Ureter (tissue), 1 donor: ENCODE measurements at regions not wholly inside any gene's neighbourhood (a gene's known extent, or its start where the extent isn't known, plus 50 kb on each side); places are given as distances from the start of the nearest gene placed in this dataset.
"Not testable (repeated sequence)": the region's sequence is repeated elsewhere in the genome, so short reads cannot be mapped to it uniquely, and the experiment has no call there.

Experiments used
- DNase-seq: peaks from one replicate; pipeline ENCODE4 v3.0.0-alpha.2; 2020; ENCODE audit warnings: low spot score
- donor health status: DM: yes; HTN: yes; CAD: no.

DNA sequence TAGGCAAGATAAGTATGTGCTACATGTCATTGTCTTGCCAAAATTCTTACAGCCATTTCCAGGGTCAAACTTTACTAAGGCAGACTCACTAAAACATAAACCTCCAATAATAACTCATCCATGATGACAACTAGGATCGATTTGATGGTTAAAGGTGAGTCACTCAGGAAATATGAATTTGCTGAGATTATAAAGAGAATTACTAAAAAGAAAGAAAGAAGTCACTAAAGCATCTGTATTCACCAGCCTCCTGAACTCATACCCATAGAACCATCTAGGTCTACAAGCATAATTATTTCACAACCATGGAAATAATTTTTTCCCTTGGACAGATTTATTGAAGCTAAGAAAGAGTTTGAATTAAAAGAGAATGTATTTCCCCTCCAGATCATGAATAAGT is 258.6 kb downstream of the TLE1 start:
- no peak for DNase-seq

DNA sequence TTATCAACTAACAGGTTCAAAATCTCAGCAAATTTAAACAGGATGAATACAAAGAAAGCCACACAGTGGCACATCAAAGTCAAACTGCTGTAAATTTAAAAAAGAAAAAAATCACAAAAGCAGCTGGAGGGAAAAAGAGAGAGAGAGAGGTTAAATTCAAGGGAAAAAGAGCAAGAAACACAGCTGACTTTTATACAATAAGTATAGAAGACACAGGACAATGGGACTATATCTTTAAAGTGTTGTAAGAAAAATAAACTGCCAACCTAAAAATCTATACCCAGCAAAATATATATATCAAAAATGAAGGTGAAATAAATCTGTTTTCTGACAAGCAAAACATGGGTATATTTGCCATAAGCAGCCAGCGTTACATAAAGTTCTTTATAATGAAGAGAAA is 261.5 kb downstream of the TLE1 start:
- no peak for DNase-seq

DNA sequence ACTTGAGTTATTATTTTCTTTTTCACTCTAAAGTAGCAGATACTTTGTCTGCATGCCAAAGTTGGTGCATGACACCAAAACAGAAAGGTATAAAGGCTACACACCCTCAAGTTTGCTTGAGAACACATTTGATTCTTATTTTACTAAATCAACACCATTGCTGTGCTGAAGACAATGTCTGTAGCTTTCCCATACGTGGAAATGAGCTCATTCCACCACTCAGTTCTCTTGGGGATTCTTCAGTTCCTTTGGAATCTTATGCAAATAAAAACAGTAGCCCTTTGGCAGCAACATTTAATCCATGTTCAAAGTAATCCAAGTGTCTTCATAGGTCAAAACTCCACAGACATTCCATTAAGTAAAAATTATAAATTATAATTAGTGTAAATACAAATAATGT is 264.9 kb downstream of the TLE1 start:
- DNase-seq, result no peak

DNA sequence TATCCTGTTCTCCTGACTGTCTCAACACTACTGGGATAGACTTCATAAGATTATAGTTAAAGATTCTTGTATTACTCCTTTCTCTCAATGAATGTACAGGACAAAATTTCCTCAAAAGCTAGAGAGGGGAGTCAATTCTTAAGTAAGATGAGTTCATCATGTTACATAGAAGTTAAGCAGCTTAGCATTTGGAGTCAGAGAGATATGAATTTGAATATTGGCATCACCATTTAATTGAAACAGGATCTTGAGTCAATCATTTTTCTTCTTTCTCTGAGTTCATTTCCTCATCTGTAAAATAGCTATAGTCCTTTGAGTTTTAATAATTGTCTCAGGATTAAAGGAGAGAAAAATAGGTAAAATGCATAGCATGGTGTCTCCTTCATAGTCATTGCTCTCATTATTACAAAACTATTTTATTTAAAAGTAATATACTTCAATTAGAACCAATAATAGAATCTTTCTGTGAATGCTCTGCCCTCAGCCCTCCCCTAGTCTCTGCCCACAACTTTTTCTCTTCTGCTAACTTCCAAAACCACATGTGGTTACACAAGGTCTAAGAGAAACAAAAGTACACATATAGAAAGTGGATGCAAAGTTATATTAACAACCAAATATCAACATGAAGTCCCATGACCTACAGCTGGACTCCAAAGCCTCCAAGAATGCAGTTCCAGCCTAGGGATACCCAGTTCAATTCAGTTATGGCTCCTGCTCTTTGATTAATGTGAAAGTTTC is 265.6 kb downstream of the TLE1 start:
- no peak for DNase-seq

DNA sequence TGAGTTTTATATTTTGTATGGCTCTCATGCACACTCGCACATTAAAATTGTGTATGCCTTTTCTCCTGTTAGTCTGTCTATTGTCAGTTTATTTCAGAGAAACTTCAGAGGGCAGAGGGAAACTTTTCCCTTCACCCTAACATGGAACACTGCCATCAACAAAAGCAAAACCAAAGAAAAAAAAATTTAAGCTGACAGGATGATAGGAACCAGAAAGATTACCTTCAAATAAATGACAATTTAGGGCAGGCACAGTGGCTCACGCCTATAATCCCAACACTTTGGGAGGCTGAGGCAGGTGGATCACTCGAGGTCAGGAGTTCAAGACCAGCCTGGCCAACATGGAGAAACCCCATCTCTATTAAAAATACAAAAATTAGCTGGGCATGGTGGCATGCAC is 268.3 kb downstream of the TLE1 start:
- not testable (repeated sequence) for DNase-seq

DNA sequence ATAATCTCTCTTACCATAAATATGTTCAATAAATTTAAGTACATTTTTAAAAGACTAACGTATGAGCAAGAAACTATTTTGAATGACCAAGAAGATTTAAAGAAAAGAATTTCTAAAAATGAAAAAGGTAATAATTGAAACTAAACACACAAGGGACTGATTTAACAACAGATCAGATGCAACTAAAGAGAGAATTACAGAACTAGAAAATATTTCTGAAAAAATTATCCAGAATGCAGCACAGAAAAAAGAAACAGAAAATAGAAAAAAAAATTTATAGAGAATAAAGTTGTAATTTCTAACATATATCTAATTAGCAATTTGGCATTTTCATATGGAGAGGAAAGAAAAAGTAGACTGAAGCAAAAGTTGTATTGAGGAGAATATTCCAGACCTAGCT is 269.3 kb downstream of the TLE1 start:
- no peak for DNase-seq

DNA sequence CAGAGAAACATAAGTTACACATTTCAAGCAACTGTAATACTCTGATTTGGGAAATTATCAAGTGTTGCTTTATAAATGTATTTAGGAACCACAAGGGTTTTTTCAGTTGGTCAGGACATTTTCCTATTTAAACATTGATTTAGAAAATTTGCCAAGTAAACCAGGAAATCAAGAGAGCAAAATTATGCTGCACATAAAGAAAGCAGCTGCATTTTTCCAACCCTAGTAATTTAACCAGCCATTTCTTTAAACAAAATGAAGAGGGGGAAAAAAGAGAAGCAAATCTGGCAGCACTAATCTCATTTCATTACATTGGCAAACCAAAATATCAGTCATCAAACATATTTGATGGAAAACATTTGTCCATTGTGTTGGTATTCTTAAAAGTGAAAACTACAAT is 271.4 kb downstream of the TLE1 start:
- DNase-seq, result no peak

DNA sequence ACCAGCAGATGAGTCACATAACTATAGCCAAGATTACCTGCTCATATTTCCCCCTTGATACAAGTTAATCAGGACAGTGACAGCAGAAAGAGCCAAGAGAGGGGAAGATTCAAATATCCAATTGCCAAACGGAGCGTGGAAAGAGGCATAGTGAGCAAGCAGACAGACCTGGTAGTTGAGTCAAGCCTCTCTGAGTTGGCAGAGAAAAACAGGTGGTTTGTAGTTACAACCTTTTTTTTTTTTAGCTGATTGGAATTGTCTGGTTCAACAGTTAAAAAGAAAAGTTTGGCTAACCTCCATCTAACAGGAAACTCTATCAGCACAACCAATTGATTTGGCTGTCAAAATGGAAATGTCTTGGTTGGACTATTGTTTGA is 272.1 kb downstream of the TLE1 start:
- no peak for DNase-seq

DNA sequence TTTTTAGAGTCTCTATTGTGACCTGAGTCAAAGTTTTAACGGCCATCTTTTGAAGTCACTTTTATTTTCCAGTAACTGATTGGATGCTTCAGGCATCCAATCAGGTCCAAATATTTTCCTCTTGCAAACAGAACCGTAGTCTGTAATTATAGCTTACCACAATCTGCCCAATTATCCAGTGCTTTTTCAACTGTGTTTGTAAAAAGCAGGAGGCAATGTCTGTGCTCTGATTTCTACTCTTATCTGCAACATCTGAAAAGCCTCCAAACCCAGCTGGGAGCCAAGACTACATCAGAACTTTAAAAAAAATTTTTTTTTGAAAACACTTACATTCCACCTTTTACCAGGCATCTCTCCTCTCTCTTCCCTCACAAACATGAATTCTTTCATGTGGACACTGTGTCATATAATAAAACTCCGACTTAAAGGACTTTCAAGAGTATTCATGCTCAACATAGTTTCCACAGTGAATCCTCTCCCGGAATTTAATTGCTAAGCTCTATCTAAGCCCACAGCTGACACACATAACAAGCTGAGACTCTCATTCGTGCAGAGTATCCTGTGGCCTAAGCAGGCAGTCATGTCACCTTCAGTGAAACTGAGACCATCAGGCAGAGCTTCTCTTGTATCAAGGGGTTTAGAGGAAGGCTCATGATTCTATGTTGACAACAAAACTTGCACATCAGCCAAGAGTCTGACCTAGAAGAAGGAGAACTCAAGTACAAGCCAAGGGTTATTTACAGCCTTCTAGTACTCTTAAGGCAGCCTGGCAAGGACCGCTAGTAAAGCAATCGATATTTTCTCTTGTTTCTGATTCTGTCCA is 272.7 kb downstream of the TLE1 start:
- no peak for DNase-seq

DNA sequence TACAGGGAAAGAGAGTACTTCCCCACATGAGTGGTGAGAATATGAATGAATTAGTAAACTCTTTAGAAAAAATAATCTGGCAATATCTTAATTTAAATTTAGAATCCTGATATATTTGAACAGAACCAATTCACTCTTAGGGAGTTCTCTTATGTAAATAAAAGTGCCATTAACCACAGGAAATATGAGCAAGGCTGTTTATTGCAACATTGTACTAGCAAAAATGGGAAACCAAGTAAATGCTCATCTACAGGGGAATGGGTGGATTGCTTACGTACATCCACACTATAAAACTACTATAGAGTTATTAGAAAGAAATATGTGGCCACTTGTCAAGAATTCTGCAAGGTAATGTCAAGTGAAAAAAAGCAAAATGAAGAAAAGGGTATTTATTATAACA is 274.5 kb downstream of the TLE1 start:
- DNase-seq, result no peak

DNA sequence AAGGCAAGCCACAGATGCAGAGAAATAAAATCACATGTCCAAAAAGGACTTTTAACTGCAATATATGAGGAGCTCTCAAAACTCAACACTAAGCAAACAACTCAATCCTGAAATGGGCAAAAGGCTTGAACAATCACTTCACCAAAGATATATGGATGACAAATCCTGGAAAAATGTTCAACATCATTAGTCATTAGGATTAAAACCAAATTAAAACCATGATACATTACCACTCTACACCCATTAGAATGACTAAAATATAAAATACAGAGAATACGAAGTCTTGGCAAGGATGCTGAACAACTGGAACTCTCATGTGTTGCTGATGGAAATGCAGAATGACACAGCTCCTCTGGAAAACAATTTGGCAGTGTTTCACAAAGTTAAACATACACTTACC is 277.4 kb downstream of the TLE1 start:
- no peak for DNase-seq

DNA sequence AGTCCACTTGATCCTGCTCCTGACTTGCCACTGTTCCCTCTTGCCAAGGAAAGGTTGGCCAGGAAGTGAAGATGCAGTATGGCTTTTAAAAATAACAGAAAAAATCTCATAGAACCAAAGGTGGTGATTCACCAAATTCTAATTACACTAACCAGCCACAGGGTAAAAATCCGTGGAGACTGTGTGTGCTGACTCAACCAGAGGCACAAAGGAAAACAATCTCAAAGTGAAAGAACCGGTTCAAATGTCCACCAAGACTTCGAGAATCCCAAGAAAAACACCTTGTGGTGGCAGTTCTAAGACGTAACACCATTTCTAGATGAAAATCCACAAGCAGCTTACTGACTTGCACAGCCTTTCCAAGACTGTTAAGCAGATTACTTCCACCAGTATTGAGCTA is 279.1 kb downstream of the TLE1 start:
- DNase-seq, result no peak

DNA sequence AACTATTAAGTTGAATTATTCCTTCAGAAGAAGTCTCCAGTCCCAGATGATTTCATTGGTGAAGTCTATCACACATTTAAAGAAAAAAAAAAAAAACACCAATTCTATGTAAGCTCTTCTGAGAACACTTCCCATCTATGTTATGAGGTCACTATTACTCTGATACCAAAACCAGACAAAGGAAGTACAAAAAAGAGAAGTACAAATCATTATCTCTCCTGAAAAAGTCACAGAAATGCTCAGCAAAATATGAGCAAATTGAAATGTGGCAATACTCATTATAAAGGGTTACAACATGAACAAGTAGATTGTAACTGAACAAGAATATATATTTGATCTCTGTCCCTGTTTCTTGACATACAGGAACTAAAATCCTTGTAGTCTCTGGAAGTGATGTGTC is 280.4 kb downstream of the TLE1 start:
- DNase-seq, result no peak

DNA sequence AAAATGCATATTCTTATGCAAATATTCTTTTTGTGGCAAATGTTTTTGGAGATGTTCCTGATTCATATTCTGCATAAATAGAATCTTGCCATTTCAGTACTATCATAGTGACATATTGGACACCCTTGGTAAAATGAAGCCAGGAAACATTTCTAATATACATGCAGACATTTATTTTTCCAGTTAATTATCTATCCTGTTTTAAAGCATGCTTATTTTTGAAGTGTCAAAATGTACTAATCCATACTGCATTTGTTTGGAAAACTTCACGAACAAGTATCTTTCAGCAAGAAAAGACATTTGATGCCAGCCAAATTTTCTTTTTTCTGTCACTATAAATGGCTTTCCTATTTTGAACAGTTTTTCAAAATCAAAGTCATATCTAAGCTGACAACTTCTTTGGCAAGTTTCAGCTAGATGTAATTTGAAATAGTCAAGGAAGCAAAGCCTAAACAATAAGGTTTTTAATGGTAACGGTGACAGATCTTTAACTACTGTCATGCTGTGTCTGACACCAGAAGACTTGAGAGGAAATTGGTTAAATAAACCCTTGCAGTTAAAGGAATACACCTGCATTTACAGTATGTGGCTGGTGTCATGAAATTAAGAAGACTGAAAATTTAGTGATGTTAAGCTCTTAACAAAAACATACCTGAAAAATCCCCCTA is 284.3 kb downstream of the TLE1 start:
- no peak for DNase-seq

DNA sequence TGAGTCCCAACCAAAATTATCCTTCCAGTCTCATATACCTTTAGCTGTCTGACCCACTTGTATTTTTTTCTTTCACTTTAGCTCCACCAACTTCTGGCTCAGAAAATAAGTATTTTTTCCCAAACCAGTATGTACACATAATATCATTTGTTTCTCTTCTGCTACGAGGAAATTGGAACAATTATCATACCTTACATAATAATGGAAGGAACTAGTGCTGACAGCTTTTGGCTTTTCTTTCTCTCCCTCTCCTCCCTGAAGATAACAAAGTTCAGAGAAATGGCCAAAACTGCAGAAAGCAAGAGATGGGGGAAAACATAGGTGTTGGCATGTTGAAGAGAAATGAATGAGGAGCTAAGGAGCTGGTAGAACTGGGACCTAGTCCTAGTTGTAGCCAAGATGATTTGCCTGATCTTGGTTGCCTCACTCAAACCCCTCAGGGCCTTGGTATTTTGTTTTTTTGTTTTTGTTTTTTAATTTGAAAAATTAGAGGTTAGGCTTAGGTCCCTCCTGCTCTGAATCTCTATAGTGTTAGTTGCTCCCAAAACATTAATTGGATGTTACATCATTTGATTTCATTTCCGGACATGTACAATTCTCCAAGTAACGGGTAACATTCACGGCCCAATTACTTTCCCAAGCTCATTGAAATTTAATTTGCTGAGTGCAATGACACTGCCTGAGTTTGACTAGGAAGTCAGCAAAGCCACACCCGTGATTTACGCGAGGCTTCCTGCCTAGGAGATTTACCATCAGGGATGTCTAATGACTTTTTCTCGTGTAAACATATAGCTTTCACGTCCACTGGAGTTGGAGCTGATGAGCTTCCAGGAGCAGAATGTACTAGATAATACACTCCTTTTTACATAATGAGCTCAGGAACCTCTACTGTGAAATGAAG is 291.6 kb downstream of the TLE1 start:
- DNase-seq, result no peak

DNA sequence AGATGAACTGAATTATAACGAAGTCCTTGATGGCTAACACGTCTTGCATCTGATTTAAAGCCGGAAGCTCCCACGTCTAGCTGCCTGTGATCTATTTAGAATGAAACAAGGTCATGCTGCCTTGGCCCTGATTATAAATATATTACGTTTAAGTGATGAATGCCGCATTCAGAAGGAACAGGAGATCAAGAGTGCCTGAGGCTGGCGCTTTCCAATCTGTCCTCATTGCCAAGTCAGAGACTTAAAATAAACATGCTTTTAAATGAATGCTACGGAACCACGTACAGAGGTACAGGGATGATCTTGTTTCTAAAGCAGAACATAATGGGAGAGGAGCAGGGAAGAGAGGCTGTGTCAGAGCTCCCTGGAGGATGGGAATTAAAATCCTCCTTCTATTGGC is 292.8 kb downstream of the TLE1 start:
- no peak for DNase-seq

DNA sequence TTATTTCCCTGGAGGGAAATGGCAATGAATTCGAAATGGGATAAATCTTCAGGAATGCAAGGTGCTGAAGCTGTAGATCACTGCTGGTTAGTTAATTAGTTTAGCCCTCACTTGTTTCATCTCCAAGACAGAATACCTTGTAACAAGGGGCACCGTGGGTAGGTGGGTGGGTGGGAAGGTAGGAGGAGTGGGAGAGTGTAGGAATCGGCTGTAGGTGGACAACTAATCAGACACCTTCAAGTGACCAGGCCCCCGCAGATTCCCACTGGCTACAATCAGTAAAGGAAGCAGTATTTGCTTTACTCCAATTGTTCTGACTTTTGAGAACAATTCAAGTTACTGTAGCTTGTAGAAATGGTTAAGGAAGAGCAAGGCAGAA is 293.7 kb downstream of the TLE1 start:
- no peak for DNase-seq

DNA sequence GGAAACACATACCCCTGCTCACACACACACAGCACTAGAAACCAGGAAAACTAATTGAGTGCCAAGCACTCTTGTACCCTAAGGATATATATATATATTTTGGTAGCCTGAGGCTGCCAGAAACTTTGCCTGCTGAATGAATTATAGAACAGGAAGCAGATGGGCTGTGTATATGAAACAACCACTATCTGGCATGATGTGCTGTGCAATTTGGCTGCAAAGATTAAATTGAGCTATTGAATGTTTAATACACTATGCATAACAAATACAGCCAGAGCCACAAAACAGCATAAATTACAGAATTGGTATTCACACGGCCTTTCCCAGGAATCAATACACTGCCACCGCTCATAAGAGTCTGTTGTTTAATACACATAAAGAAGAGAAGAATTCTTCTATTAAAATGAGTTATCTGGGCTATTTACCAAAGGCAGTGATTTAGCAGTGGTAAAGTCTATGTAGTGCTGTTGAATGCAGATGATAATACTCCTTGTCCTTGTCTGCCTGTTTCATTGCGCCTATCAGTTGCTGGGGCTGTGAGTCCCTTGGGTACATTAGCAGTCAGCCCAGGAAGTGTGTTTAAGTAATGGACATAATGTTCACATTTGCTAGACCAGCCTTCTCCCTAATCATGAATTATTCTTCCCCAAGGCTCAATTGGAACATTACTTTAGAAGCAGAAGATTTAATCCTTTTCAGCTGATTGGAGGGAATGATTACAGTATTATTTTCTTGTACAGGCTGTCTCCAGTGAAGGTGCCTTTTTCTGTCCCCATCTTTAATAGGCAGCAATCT is 294.3 kb downstream of the TLE1 start:
- no peak for DNase-seq

DNA sequence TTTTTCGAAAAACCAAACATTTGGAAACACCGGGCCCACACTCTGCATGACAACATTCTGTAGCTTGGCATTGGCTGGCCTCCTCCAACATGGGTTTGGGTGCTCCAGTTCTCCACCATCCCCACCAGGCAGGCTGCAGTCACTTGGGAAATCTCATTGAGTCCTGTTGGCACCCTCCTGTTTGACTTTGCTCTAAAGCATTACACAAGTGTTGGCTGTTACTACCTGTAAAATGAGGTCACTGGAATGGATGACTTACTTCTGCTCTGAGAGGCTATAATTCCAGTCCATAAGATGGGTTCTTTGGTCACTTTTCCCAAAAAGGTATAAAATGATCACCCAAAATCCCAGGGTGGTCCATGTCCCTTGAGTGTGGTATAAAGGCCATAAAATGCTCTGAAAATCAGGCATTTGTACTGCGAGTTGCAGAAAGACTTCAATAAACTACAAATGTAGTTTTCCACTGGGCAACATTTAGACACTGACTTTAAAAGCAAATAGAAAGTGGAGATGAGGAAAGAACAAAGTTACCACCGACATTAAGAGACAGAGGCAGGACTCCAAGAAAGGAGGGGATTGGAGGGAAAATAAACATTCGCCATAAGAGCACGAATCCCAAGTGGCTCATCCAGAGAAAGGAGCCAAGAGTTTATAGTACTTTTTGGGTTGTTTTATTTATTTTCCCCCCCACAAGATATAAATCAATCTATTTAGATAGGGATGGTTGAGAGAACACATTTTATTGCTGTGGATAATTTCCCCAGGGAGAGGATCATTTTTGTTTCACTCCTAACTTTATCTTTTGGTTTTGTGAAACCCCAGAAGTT is 295.1 kb downstream of the TLE1 start:
- no peak for DNase-seq

DNA sequence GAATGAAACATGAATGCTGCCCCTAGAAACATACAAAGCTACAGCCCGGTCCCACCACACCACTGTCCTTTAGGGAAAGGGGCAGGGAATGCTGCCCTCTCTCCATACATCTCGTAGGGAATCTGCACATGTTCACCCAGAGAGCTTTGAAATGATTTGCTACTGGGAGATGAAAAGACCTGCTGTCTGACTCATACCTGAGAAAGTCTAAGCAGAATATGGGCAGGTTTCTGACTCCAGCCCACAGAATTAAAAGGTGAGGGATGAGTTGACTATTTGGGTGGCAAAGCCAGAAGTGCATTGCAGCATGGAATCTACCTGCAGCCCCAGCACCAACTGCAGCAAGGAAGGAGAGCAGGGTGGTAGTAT is 297.9 kb downstream of the TLE1 start:
- DNase-seq, result no peak
